Natural killer cell (primary cell): ENCODE measurements at regions not wholly inside any gene's neighbourhood (a gene's known extent, or its start where the extent isn't known, plus 50 kb on each side); places are given as distances from the start of the nearest gene placed in this dataset.

Experiments
- ATAC-seq, 3 donors: fragments of 150-1000 bp in 2 of 3; fragments of 200-7000 bp in 1 of 3; cut with Tn5 transposase; 1 replicate in 1 of 3; 2 replicates in 2 of 3; pipeline ENCODE4 v1.10.0; 2021; ENCODE audit warnings: mild to moderate bottlenecking in 2 of 3, moderate library complexity in 2 of 3
- DNase-seq, 2 donors: peaks; one replicate each; pipeline versions ENCODE4 v3.0.0 to v3.0.0-alpha.2; 2013 to 2021; ENCODE audit warnings: mixed read lengths in 1 of 2
- H3K27ac ChIP-seq: one replicate; pipeline ENCODE4 v1.5.1; 2013; ENCODE audit warnings: mild to moderate bottlenecking, low read length
- H3K27me3 ChIP-seq: one replicate; pipeline ENCODE4 v1.6.1; 2013; ENCODE audit warnings: low read length; ENCODE audit not compliant: control insufficient read depth, insufficient read depth
- H3K36me3 ChIP-seq: one replicate; pipeline ENCODE4 v1.6.1; 2013; ENCODE audit warnings: low read length; ENCODE audit not compliant: control insufficient read depth, insufficient read depth
- H3K4me1 ChIP-seq: one replicate; pipeline ENCODE4 v1.6.1; 2013; ENCODE audit warnings: low read length; ENCODE audit not compliant: control insufficient read depth, insufficient read depth
- H3K4me3 ChIP-seq: one replicate; pipeline ENCODE4 v1.5.1; 2013; ENCODE audit warnings: low read length
- H3K9me3 ChIP-seq: one replicate; pipeline ENCODE4 v1.6.1; 2013; ENCODE audit warnings: low read length; ENCODE audit not compliant: control insufficient read depth, insufficient read depth
- H3K27ac Mint-ChIP-seq, 2 donors: one replicate each; pipeline ENCODE4 v1.8.0; 2022; ENCODE audit warnings: mild to moderate bottlenecking in 2 of 2, mixed read lengths in 2 of 2, moderate library complexity in 1 of 2
- H3K27me3 Mint-ChIP-seq, 2 donors: one replicate each; pipeline ENCODE4 v1.8.0; 2022; ENCODE audit warnings: low read depth in 2 of 2, mixed read lengths in 2 of 2
- H3K36me3 Mint-ChIP-seq: one replicate; pipeline ENCODE4 v1.8.0; 2022; ENCODE audit warnings: mixed read lengths
- H3K4me1 Mint-ChIP-seq, 2 donors: one replicate each; pipeline ENCODE4 v1.8.0; 2022; ENCODE audit warnings: mixed read lengths in 2 of 2
- H3K4me3 Mint-ChIP-seq: one replicate; pipeline ENCODE4 v1.8.0; 2022; ENCODE audit warnings: mild to moderate bottlenecking, moderate library complexity, mixed read lengths
- H3K9me3 Mint-ChIP-seq, 2 donors: one replicate each; pipeline ENCODE4 v1.8.0; 2022; ENCODE audit warnings: mixed read lengths in 2 of 2
- WGBS: methylation state at CpG from one replicate; pipeline ENCODE4 v1.1.7; 2013; ENCODE audit warnings: missing lambda C conversion rate; ENCODE audit not compliant: insufficient coverage; 5-methylcytosine and 5-hydroxymethylcytosine counted together
- intact Hi-C: fragments of 100-400 bp; cut with micrococcal nuclease; formaldehyde crosslinking; loops from one replicate; pipeline ENCODE4 v1.14.2; 2022
- TF ChIP-seq, protein P1 (sequence below): fragments of 200-600 bp; IDR thresholded peaks from one replicate; pipeline ENCODE4 v1.8.0; 2022; ENCODE audit warnings: antibody characterized with exemption

DNA sequence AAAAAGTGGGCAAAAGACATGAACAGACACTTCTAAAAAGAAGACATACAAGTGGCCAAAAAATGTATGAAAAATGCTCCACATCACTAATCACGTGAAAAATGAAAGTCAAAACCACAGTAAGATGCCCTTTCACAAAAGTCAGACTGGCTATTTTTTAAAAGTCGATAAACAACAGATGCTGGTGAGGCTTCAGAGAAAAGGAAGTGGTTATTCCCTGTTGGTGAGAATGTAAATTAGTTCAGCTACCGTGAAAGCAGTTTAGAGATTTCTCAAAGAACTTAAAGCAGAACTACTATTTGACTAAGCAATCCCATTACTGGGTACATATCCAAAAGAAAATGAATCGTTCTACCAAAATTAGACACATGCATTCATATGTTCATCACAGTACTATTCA is 237.0 kb downstream of the KIF21A start:
- no peaks in the 10 kb centered on the region for H3K36me3 Mint-ChIP-seq
- H3K27me3 ChIP-seq = no peaks in the 10 kb centered on the region
- no peak overlapping the region for H3K4me3 Mint-ChIP-seq
- DNase-seq = no peak
- 38% methylated on average over 4 of the region's 4 CpGs for WGBS
- no peaks in the 10 kb centered on the region for H3K4me1 ChIP-seq
- H3K36me3 ChIP-seq = no peaks in the 10 kb centered on the region
- H3K27ac ChIP-seq = no peak overlapping the region
- no peaks in the 10 kb centered on the region for H3K4me1 Mint-ChIP-seq
- H3K9me3 ChIP-seq = peaks cover 3% of the 10 kb centered on the region
- TF ChIP-seq, protein P1, sequence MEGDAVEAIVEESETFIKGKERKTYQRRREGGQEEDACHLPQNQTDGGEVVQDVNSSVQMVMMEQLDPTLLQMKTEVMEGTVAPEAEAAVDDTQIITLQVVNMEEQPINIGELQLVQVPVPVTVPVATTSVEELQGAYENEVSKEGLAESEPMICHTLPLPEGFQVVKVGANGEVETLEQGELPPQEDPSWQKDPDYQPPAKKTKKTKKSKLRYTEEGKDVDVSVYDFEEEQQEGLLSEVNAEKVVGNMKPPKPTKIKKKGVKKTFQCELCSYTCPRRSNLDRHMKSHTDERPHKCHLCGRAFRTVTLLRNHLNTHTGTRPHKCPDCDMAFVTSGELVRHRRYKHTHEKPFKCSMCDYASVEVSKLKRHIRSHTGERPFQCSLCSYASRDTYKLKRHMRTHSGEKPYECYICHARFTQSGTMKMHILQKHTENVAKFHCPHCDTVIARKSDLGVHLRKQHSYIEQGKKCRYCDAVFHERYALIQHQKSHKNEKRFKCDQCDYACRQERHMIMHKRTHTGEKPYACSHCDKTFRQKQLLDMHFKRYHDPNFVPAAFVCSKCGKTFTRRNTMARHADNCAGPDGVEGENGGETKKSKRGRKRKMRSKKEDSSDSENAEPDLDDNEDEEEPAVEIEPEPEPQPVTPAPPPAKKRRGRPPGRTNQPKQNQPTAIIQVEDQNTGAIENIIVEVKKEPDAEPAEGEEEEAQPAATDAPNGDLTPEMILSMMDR = no peak
- no peak overlapping the region for H3K27ac Mint-ChIP-seq
- peaks cover 12 to 26% of the 10 kb centered on the region in 2 donors for H3K9me3 Mint-ChIP-seq
- H3K27me3 Mint-ChIP-seq = no peaks in the 10 kb centered on the region
- intact Hi-C loops = no loop called here
- no peak for ATAC-seq
- H3K4me3 ChIP-seq = no peak overlapping the region

DNA sequence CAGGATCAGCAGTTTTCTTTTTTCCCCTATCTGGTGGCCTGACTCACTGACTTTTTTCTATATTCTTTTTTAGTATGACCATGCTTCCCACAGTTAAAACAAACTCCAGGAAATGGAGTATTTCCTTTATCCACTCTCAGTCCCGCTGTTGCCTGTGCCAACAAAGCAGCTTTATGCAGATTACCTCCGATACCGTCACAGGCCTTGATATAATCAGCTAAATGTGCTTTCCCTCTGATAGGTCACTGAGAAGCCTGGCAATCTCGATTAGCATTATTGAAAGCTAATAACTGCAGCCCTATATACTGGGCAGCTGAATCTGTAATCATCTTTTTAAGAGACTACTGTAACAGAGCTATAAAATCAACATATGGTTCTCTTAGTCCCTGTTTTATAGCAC is 243.6 kb downstream of the KIF21A start:
- Histone ChIP-seq H3K36me3 (no peaks in the 10 kb centered on the region), H3K4me1 (no peaks in the 10 kb centered on the region), H3K4me3 (no peak overlapping the region), H3K9me3 (no peaks in the 10 kb centered on the region), H3K27ac (no peak overlapping the region), H3K27me3 (no peaks in the 10 kb centered on the region)
- intact Hi-C loops = no loop called here
- WGBS = 2% methylated on average over 4 of the region's 4 CpGs
- Mint-ChIP-seq H3K27ac (no peak overlapping the region), H3K27me3 (no peaks in the 10 kb centered on the region), H3K36me3 (no peaks in the 10 kb centered on the region), H3K9me3 (peaks cover 4 to 23% of the 10 kb centered on the region in 2 donors), H3K4me1 (no peaks in the 10 kb centered on the region), H3K4me3 (no peak overlapping the region)
- TF ChIP-seq, protein P1 = no peak
- no peak for ATAC-seq
- no peak for DNase-seq

DNA sequence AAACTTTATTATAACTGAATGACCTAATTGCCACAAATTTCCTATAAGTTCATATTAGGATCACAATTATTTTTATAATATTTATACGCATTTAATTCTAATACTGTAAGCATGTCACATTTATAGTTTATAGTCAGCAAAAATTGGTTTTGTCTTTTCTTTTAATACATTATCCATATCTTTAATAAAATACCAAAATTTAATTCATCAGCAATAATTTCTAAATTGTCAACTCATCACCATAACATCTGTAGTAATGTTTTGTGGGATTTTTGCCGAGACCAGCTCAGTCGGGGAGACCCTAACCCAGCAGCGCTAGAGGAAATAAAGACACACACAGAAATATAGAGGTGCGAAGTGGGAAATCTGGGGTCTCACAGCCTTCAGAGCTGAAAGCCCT is 254.2 kb downstream of the KIF21A start:
- intact Hi-C loops = no loop called here
- 96% methylated on average over 4 of the region's 5 CpGs for WGBS
- DNase-seq (no peak), ATAC-seq (no peak)
- no peaks in the 10 kb centered on the region for H3K9me3 ChIP-seq
- Mint-ChIP-seq H3K27ac (no peak overlapping the region), H3K4me1 (no peaks in the 10 kb centered on the region), H3K27me3 (no peaks in the 10 kb centered on the region), H3K9me3 (peaks cover 0 to 2% of the 10 kb centered on the region in 2 donors), H3K4me3 (no peak overlapping the region), H3K36me3 (no peaks in the 10 kb centered on the region)
- H3K36me3 ChIP-seq = no peaks in the 10 kb centered on the region
- no peaks in the 10 kb centered on the region for H3K4me1 ChIP-seq
- TF ChIP-seq, protein P1 = no peak
- no peaks in the 10 kb centered on the region for H3K27me3 ChIP-seq
- H3K4me3 ChIP-seq = no peak overlapping the region
- no peak overlapping the region for H3K27ac ChIP-seq

DNA sequence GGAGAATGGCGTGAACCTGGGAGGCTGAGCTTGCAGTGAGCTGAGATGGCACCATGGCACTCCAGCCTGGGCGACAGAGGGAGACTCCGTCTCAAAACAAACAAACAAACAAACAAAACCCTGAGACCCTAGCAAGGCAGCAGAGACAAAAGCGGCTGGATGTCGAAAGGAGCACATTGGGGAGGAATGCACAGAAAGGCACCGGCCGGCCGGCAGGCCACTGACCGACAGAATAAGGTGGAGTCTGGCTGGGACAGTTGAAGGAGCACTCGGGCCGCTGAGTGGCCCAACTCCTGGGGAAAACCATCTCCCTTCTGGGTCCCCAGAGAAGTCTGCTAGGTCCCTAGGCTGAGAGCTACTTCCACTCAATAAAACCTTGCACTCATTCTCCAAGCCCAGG is 256.2 kb downstream of the KIF21A start:
- no peaks in the 10 kb centered on the region for H3K27me3 ChIP-seq
- no peaks in the 10 kb centered on the region for H3K36me3 ChIP-seq
- TF ChIP-seq, protein P1 = no peak
- 96% methylated on average over 10 of the region's 11 CpGs for WGBS
- H3K4me3 ChIP-seq = no peak overlapping the region
- H3K4me1 Mint-ChIP-seq = no peaks in the 10 kb centered on the region
- ATAC-seq = no peak
- no peak overlapping the region for H3K27ac Mint-ChIP-seq
- H3K36me3 Mint-ChIP-seq = no peaks in the 10 kb centered on the region
- no peaks in the 10 kb centered on the region for H3K27me3 Mint-ChIP-seq
- H3K4me3 Mint-ChIP-seq = no peak overlapping the region
- peaks cover 0 to 2% of the 10 kb centered on the region in 2 donors for H3K9me3 Mint-ChIP-seq
- H3K27ac ChIP-seq = no peak overlapping the region
- intact Hi-C loops = no loop called here
- H3K4me1 ChIP-seq = no peaks in the 10 kb centered on the region
- DNase-seq = no peak
- H3K9me3 ChIP-seq = no peaks in the 10 kb centered on the region
